Adrenal gland (tissue), 9 donors: ENCODE measurements at regions not wholly inside any gene's neighbourhood (a gene's known extent, or its start where the extent isn't known, plus 50 kb on each side); places are given as distances from the start of the nearest gene placed in this dataset.

ENCODE experiments used
- DNase-seq, 7 donors: peaks; one replicate each; pipeline ENCODE4 v3.0.0-alpha.2; 2019 to 2020
- H3K27ac ChIP-seq, 5 donors: fragments of 200-600 bp; sonication (generic) in 4 of 5; 1 replicate in 3 of 5; 2 replicates in 2 of 5; pipeline versions ENCODE4 v1.5.1 to v1.8.0; 2016 to 2020; ENCODE audit warnings: mild to moderate bottlenecking in 1 of 5
- H3K27me3 ChIP-seq: fragments of 200-600 bp; 2 replicates; pipeline ENCODE4 v1.8.0; 2021
- H3K36me3 ChIP-seq, 2 donors: fragments of 200-600 bp; replicated peaks in 1 of 2; 1 replicate in 1 of 2; 2 replicates in 1 of 2; pipeline versions ENCODE4 v1.5.1 to v1.8.0; 2018 to 2022
- H3K4me1 ChIP-seq, 2 donors: fragments of 200-600 bp; replicated peaks in 1 of 2; 1 replicate in 1 of 2; 2 replicates in 1 of 2; pipeline versions ENCODE4 v1.5.1 to v1.8.0; 2018 to 2021
- H3K4me3 ChIP-seq, 4 donors: fragments of 200-600 bp; sonication (generic) in 3 of 4; one replicate each; pipeline ENCODE4 v1.5.1; 2016 to 2018
- H3K9me3 ChIP-seq, 3 donors: fragments of 200-600 bp; sonication (generic) in 1 of 3; replicated peaks in 1 of 3; 1 replicate in 2 of 3; 2 replicates in 1 of 3; pipeline versions ENCODE4 v1.5.1 to v1.8.0; 2016 to 2021
- CTCF ChIP-seq, 6 experiments: fragments of 450-650 bp in 4 of 6; fragments of 200-600 bp in 2 of 6; sonication (generic) in 1 of 6; IDR thresholded peaks; 1 replicate in 5 of 6; 2 replicates in 1 of 6; pipeline versions ENCODE4 v1.5.1 to v1.8.0; 2016 to 2021; ENCODE audit warnings: antibody characterized with exemption in 6 of 6, mild to moderate bottlenecking in 2 of 6, moderate library complexity in 1 of 6
- POLR2A ChIP-seq, 2 donors: fragments of 450-650 bp; IDR thresholded peaks; one replicate each; pipeline ENCODE4 v1.6.1; 2017; ENCODE audit warnings: antibody characterized with exemption in 2 of 2, mild to moderate bottlenecking in 2 of 2, moderate library complexity in 1 of 2
- WGBS, 4 donors: extraction: QIAGEN DNeasy Blood & Tissue Kit in 2 of 4; methylation state at CpG; one replicate each; pipeline versions ENCODE4 v1.1.5 to v1.1.7; 2013 to 2017; 5-methylcytosine and 5-hydroxymethylcytosine counted together
- intact Hi-C, 2 donors: fragments of 100-400 bp; cut with DNase I; formaldehyde crosslinking; loops; one replicate each; pipeline versions ENCODE4 v1.14.1 to v1.15.0; 2022 to 2023
- donor health status: healthy with polysubstance abuse.
- donor health status: Bipolar disorder and iron deficiency.
- donor health status: DM: yes; HTN: yes; CAD: no.
- donor health status: DM: no; HTN: no; CAD: no.
- donor health status: DM: no; HTN: no; CAD: no.

- H3K36me3 ChIP-seq = no peaks in the 10 kb centered on the region
- no peak for DNase-seq
- 83 to 95% (median 89%) methylated on average over 2 of the region's 2 CpGs for WGBS, 4 donors
- TF ChIP-seq CTCF (IDR thresholded peaks at IDR 0.05) = no peak
- no peak for TF ChIP-seq POLR2A (IDR thresholded peaks at IDR 0.05)
- no peaks in the 10 kb centered on the region for H3K4me1 ChIP-seq
- no peak overlapping the region for H3K27ac ChIP-seq
- H3K27me3 ChIP-seq = no peaks in the 10 kb centered on the region
- no peaks in the 10 kb centered on the region for H3K9me3 ChIP-seq
- intact Hi-C loops = no loop called here
- no peak overlapping the region for H3K4me3 ChIP-seq
These were observed 615.5 kb upstream of the ADAMTS5 start for GRCh38 chr21:27582246-27582947.

GRCh38 chr21:27581168-27581567 lies 614.3 kb upstream of the ADAMTS5 start:
- no peaks in the 10 kb centered on the region for H3K36me3 ChIP-seq
- no peak for DNase-seq
- no peak overlapping the region for H3K4me3 ChIP-seq
- WGBS, 4 donors = 70 to 82% (median 80%) methylated on average over 4 of the region's 4 CpGs
- no peaks in the 10 kb centered on the region for H3K4me1 ChIP-seq
- TF ChIP-seq CTCF (IDR thresholded peaks at IDR 0.05) (no peak), POLR2A (IDR thresholded peaks at IDR 0.05) (no peak)
- no peak overlapping the region for H3K27ac ChIP-seq
- no peaks in the 10 kb centered on the region for H3K27me3 ChIP-seq
- no peaks in the 10 kb centered on the region for H3K9me3 ChIP-seq
- intact Hi-C loops = no loop called here

- 79 to 93% (median 85%) methylated on average over 1 of the region's 1 CpG for WGBS, 4 donors
These were observed 613.4 kb upstream of the ADAMTS5 start for GRCh38 chr21:27580276-27580675.

GRCh38 chr21:27578741-27579265 lies 611.9 kb upstream of the ADAMTS5 start:
- no peak for DNase-seq
- intact Hi-C loops = no loop called here
- no peaks in the 10 kb centered on the region for H3K27me3 ChIP-seq
- H3K4me1 ChIP-seq = no peaks in the 10 kb centered on the region
- WGBS, 4 donors = 84 to 92% (median 88%) methylated on average over 6 of the region's 6 CpGs
- no peaks in the 10 kb centered on the region for H3K9me3 ChIP-seq
- TF ChIP-seq POLR2A (IDR thresholded peaks at IDR 0.05) (no peak), CTCF (IDR thresholded peaks at IDR 0.05) (no peak)
- H3K27ac ChIP-seq = no peak overlapping the region
- H3K4me3 ChIP-seq = no peak overlapping the region
- no peaks in the 10 kb centered on the region for H3K36me3 ChIP-seq

More at GRCh38 chr21:27580276-27580675, 613.4 kb upstream of the ADAMTS5 start:
- Histone ChIP-seq H3K4me3 (no peak overlapping the region), H3K4me1 (no peaks in the 10 kb centered on the region), H3K36me3 (no peaks in the 10 kb centered on the region), H3K27ac (no peak overlapping the region), H3K9me3 (no peaks in the 10 kb centered on the region), H3K27me3 (no peaks in the 10 kb centered on the region)
- DNase-seq = no peak
- intact Hi-C loops = no loop called here
- TF ChIP-seq POLR2A (IDR thresholded peaks at IDR 0.05) (no peak), CTCF (IDR thresholded peaks at IDR 0.05) (no peak)
